Mucosa of gallbladder (tissue), 1 donor: ENCODE measurements at regions not wholly inside any gene's neighbourhood (a gene's known extent, or its start where the extent isn't known, plus 50 kb on each side); places are given as distances from the start of the nearest gene placed in this dataset.
A peak's percentile ranks its signal among the peaks of the same experiment; 100 is the strongest.

Experiments used
- DNase-seq: peaks from one replicate; pipeline ENCODE4 v3.0.0-alpha.2; 2020; ENCODE audit warnings: low spot score
- donor health status: DM: no; HTN: no; CAD: no.

DNA sequence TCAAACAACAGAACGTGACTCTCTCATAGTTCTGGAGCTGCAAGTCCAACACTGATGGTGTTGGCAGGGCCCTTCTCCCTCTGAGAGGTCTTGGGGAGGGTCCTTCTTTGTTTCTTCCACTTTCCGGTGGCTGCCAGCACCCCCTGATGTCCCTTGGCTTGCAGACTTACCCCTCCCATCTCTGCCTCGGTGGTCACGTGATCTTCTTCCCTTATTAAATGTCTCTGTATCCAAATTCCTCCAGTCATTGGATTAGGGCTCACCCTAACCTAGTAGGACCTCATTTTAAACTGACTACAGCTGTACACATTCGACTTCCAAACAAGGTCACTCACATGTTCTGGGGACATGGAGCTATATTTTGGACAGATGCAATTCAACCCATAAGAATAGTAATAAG, 780.6 kb upstream of the SALL3 start:
- no peak for DNase-seq

DNA sequence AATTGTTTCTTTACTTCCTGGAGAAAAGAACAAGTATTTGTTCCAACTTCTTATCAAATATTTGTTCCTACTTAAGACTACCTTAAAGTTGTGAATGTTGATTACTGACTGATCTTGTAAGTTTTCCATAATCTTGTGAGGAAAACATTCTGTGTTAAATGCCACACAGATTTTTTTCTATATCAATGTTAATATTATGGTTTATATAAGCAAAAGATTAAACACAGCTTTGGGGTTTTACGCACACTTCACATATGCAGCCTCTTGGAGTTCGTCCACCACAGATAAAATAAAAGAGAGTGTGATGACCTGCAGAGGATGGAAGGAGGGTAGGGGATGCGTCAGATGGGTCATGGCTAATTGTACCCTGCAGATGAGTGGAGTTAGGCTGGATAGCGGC, 780.0 kb upstream of the SALL3 start:
- no peak for DNase-seq

DNA sequence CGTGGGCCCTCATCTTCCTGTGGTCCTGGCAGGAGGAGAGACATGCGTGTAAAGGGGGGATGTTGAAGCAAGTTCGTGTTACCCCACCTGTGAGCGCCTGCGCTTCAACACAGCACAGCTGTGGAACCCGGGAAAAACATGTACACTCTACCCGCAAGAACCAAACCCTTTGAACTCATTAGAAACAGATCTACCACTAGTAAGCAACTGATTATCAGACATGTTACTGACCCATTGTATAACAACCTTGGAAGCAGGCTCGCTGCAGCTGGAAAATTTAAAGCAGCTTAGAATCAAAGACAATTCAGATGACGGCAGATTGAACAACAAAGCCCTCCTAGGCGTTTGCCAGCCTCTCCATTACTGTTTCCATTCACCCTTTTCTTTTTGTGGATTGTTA, 771.7 kb upstream of the SALL3 start:
- DNase-seq, result no peak

DNA sequence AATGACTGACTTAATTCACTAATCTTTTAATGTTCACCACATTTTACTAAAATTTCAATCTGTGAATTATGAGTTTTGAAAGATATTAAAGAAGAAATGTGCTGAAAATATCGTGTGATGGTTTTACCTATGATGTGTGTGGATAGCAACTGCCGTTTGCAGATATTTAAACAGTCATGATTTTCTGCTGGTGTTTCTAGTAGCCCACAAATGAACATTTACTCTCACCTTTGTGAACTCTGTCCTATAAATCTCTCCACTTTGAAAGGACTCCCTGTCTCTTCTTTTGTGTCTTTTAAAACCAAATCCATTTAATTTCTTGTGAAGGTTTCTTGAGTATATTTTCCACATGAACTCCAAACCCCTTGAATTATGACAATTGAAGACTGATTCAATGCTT, 771.2 kb upstream of the SALL3 start:
- DNase-seq, result no peak

DNA sequence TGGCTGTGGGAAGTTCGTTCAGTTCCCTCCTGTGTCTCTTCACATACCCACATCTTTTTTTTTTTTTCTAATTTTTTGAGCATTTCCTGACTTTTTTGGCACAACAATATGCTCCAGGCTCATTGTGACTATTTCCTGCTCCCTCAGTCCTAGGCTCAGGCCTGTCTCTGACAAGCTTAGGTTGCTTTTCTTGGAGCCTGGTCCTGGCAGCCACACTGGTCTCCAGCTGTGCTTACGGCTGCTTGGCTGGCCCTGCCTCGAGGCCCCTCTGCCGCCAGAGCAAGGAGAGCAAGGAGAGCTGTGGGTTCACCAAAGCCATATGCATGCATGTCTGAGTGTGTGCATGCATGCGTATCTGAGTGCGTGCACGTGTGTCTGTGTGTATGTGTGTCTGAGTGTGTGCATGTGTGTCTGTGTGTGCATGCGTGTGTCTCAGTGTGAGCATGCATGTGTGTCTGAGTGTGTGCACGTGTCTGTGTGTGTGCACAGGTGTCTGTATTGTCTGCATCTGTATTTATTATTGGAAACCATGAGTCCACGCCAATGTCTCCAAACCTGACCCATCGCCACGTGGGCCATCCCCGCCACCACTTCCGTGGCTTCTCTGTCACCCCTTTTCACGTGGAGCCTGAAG, 766.1 kb upstream of the SALL3 start:
- no peak for DNase-seq

DNA sequence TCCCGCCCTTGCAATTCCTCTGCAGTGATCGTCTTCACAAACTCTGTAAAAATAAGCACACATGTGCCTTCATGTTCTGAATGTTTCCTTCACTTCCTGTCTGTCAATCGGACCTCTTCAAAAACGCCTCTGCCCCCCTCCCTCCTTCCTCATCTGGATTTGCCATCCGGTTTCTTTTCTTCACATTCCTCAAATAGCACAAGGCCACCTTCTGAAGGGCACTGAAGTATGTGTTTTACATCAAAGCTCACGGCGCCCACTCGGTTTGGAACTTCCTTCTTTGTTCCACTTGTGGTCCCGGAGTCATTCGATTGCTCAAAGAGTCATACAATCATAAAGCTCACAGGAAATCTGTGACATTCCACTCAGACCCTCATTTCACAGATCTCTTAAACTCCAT, 758.1 kb upstream of the SALL3 start:
- no peak for DNase-seq

DNA sequence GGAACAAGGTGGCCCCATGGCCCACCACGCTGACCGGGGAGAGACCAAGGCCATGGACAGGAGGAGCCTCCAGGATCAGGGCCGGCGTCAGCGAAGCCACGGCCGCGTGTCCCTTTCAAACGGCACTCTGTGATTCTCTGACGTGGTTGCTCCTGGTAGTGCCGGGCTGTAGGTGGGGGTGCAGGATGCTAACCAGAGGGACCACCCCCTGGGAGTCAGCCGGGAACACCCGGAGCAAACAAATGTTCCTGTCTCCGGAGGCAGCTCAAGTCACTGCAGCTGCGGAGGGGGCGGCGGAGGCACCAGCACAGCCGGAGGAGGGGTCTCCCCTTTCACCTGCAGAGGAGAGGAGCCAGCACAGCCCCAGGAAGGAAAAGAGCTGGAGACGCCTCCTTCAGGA, 750.6 kb upstream of the SALL3 start:
- DNase-seq, result no peak

DNA sequence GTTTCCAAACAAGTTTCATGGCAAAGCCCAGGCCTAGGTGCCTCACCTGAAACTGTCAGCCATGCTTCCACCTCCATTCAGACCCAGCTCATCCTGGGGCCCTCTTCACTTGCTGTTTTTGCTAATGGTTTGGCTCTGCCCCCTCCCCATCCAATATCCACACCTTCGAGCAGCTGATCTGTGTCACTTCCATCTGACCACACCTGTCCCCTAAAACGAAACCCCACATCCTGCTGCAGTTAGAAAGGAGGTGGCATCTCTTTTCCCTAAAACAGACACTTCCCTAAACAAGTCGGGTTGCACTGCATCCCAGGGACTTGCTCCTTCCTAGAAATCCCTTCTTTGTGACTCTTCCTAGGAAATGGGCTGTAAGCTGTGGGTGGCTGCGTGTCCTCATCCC, 748.7 kb upstream of the SALL3 start:
- no peak for DNase-seq

DNA sequence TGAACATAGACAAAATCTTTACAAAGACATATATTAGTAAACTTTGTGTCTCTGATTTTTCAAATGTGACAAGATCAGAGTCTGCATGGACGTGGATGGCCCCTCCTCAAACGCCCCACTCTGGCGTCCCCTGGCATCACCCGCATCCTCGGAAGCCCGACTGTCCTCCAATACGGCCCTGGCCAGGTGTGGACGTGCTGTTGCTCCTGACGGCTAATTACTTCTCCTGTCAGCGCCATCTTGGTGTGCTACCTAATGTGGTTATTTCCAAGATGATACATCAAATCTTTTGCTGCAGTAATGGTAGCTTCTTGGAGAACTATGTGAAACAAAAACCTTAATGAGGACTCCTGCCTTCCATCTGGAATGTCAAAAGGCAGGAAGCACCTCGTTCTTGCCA, 747.4 kb upstream of the SALL3 start:
- DNase-seq, result no peak

DNA sequence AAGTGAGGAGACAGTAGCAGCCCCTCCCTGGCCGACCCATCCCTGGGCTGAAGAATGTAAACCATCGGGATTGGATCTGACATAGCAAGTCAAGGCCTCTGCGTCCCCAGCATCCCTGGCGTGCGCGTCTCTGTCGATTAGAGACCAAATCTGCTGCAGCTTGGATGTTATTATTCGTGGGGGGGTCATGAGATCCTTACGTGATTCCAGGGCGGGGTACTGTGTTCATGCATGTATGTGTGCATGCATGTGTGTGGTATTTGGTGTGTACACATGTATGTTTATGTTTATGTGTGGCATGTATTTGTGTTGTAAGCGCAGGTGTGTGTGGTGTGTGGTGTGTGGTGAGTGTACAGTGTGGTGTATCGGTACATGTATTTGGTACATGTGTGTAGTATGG, 741.8 kb upstream of the SALL3 start:
- no peak for DNase-seq

DNA sequence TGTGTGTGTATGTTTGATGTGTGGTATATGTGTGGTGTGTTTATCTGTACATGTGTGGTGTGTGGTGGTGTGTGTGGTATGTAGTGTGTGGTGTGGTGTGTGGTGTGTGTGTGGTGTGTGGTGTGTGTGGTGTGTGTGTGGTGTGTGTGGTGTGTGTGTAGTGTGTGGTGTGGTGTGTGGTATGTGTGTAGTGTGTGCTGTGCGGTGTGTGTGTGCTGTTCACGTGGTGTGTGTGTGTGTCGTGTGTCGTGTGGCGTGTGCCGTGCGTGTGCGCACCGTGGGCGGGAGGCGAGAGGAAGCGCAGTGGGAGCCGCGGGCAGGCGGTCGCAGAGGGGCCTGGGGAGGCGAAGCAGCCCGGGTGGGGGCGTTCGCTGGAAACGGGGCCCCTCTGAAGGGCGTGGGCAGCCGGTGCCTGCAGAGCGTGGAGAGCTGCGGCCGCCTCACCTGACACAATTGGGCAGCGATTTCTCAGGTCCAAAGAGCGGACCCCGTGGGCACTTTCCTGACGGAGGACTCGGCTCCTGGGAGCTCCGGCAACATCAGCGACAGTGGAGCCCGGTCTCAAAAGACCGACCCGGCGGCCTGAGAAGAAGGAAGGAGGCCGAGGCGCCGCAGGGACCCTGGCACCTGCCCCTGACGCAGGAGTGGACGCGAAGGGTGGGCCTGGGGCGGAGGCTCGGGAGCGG, 741.1 kb upstream of the SALL3 start:
- DNase-seq, result no peak

DNA sequence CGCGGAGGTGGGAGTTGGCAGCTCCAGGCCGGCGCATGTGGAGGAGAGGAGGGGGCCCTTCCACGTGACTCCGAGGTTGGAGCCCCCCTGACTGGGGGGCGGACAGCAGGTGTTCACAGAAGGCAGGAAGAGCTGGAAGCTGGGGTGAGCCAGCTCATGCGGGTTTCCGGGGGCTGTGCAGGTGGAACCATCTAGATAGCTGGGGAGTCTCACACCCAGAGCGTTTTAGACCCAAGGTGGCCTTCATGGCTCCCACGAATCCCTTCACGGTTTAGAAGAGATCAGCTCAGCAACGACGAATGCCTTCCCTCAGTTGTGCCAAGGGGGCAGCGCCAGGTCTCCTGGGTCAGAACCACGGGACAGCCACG, 740.5 kb upstream of the SALL3 start:
- no peak for DNase-seq

DNA sequence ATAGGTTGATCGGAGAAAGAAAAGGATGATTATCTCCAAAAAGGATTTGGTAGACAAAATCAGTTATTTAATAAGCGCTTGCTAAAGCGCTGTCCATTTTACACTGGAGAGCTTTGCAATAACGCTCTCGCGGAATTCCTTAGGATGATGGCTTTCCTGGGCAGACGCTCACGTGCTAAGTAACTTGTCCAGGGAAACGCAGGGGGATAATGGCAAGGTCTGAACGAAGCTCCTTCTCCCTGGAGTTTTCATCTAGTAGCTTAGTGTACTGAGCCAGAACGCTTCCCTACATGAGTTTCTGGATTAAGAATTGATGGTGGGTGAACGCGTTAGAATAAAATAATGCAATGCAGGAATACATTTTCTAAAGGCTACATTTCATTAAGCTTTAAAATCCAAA, 739.5 kb upstream of the SALL3 start:
- DNase-seq, result no peak

DNA sequence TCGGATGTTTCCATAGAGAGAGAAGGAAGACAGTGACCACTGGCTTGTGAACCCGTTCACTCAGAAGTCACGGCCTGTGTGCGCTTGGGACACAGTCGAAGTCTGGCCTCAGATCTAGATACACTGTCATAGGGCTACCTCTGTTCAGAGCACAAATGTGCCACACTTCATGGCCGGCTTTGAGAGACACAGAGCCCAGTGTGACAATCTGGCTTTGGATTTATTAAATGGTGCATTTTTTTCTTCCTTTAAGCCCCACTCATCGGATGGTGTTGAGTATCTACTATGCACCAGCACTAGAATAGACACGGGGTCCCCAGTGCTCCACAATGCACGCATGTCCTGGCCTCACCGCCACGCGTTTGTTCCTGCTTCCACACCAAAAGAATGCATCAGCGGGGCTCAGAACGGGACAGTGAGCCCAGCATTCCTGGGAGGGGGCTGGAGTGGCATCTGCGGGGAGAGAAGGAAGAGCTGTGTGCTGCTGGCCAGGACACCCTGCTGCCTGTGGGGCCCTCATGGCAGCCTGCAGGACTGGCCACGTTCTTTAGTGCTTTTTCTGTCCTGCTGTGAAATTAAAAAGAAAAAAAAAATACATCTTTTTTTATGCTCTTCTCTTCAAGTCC, 738.9 kb upstream of the SALL3 start:
- DNase-seq, result no peak

DNA sequence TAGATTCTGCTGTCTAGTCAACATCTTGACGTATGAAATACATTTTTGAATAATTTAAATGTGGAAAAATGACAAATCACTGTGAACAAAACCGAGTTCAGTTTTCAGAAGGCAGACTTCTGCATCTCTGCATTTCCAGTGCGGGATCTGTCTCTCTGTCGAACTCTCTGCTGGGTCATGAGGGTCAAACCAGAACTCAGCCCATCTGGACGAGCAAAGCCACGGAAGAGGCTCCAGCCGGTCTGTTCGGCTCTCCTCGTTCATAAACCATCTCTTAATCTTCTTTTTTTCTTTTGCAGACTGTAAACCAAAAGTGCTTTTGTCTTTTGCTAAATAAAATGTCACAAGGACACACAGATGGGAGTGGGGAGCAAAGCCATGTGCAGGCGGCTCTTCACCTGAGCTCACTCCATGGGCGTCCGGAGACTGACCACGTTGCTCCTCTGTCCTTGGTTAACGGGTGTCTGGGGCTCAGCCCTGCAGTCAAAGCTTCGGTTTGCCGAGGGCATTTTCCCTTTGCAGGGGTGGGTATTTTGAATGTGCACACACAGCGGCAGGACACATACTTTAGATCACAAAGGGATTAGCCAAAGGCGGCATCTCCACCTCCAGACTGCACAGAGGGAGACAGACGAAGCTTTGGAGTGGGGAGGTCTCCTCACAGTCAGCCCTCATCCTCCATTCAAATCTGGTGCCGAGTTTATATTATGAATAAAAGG, 737.9 kb upstream of the SALL3 start:
- DNase-seq, result no peak

DNA sequence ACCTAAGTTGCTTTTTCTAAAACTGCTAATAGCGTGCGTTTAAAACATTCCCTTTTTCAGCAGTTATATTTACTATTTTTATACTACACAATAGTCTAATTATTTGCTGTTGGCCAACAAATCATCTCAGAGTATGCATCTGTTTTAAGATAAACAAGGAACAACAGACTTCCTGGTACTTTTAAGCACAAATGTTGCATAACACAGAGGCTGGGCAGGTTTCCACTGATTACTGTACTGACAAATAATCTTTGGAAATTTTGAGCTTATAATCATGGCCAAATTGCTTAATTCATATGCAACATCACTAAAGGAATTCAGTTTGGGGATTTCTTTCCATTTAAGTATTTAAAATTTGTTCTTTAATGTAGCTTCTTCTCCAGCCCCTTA, 737.4 kb upstream of the SALL3 start:
- peak; percentile 50 for DNase-seq

DNA sequence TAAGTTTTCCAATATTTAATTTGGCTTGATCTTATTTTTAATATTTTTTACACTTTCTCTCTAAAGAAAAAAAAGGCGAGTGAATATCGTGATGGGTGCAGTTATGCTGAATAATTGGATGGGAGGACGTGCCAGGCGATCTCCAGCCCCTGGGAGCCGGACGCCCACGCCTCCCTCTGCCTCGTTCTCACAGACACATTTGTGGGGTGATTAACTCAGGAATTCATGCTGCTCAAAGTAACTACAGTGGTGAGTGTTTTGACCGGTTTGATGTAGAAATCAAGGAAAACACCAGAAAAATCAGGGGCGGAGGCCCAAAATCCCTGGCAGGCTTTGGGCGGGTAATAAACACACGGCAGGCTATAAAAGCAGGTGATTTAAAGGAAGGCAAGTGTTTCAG, 736.8 kb upstream of the SALL3 start:
- no peak for DNase-seq

DNA sequence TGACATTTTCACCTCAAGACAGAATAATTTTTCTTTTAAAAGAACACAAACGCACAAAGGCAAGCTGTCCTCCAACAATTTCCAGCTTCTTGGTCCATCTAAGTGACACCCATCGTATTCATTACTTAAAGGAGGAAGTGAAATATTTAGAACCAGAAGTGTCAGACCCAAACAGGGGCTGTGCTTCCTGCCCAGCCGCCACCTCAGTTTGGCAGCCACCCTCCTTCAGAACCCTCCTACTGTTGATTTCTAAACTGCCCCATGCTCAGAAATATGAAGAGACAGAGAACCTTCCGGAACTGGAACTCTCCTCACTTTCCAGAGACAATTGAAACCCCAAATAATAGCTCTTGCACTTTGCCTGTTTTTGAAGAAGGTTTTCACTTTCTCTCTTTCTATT, 734.8 kb upstream of the SALL3 start:
- no peak for DNase-seq

DNA sequence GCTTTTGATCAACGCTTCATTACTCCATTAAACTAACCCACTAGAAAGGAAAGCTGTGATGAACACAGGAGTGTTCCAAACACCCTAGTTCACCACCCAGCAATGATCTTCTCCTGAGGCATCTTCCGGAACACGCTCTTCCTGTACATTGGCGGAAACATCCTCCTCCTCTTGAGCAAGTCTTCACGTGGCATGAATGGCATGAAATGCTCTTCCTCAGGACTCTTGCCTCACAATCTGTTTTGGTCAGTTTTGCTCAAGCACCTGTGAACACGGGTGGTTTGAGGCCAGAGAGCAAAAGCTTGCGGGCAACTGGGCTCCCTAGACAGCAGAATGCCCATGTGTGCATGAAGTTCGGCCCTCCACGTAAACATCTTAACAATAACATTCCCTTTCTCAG, 734.2 kb upstream of the SALL3 start:
- no peak for DNase-seq

DNA sequence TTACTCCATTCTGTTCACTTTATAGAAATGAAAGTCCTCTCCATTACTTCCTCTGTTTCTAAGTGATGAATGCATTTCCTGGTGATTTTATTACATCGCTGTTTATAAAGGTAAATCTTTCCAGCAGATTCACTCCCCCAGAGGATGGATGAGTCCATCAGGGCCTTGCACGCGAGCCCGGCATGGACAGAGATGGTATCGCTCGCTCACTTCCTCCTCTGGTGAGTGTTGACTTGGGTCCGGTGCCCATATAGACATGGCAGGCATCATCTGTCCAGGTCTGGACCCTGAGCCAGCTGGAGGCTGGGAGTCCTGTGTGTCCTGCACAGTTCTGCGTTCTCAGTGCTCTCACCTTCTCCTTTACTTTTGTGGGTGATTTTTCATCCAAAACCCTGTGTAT, 733.6 kb upstream of the SALL3 start:
- DNase-seq, result no peak

DNA sequence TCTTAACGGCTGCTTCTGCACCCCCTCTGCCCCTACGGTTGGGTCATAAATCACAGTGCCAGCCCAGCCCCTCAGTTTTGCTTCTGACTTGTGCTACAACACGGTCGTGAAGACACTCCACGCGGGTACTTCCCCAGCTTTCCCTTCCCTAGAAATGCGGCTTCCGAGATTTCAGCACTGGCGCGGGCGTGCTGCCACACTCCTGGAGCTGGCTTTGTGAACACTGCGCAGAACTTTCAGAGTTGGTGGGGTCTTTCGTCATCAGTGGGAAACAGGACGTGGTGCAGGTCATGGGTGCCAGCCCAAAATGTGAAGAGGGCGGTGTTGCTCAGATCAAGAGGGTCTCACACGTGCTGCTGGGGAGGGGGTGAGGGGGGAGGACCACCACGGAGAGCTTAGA, 733.0 kb upstream of the SALL3 start:
- no peak for DNase-seq

DNA sequence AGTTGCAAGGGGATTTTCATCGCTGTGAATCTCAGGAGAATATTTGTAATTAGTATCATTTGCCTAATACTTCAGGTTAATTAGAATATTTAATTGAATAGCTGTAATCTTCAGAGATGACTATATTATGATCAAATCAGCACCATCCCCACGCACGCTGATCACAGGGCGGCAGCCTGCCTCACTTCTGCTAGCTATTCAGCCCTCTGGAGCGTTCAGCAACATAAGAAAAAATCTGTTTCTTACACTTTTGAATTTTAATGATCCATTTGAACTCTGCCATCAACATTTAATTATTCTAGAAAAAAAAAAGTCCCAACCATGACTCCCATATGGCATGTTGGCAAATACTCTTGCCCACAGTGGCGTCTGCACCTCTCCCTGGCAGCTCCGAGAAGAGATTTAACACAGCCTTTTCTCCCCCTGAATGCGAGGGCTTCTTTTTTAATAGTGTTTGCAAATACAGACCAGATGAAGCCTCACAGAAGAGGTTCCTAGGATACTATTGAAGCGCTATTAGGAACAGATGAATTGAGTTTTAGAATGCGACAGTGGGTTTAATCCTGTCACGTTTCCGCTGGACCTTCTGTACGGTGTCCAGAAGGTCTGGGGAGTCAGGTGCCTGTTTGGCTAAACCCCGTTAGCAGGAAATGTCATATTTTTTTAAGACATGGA, 731.9 kb upstream of the SALL3 start:
- no peak for DNase-seq

DNA sequence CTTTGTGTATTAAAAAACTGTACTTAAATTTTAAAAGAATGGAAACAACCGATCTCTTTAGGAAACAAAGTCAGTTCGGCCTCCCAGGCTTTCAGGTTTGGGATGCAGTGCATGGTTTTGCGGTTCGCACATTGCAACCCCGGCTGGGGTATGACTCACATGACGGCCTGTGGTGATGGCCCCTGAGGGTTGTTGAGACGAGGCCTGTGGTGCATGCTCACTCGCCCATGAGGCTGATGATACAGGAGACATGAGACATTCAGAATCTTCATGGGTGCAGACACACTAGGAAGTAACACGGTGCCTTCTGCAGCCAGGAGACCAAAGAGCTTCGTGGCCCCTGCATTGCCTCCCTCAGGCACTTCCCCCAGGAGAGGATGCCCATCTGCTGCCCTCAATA, 724.6 kb upstream of the SALL3 start:
- DNase-seq, result no peak
